ENCODE measurements at regions not wholly inside any gene's neighbourhood (a gene's known extent, or its start where the extent isn't known, plus 50 kb on each side); places are given as distances from the start of the nearest gene placed in this dataset.

GRCh38 chr18:28846958-28847357 lies 670.0 kb upstream of the CDH2 start:
- H3K4me1 ChIP-seq (ENCODE audit: control insufficient read depth, extremely low read depth, insufficient read depth, low read length), result no peaks in the 10 kb centered on the region
- DNase-seq (ENCODE audit: low read depth, low spot score), result no peak
- TF ChIP-seq EZH2 (IDR thresholded peaks at IDR 0.05; ENCODE audit: low read length), result no peak
- TF ChIP-seq, protein P1, sequence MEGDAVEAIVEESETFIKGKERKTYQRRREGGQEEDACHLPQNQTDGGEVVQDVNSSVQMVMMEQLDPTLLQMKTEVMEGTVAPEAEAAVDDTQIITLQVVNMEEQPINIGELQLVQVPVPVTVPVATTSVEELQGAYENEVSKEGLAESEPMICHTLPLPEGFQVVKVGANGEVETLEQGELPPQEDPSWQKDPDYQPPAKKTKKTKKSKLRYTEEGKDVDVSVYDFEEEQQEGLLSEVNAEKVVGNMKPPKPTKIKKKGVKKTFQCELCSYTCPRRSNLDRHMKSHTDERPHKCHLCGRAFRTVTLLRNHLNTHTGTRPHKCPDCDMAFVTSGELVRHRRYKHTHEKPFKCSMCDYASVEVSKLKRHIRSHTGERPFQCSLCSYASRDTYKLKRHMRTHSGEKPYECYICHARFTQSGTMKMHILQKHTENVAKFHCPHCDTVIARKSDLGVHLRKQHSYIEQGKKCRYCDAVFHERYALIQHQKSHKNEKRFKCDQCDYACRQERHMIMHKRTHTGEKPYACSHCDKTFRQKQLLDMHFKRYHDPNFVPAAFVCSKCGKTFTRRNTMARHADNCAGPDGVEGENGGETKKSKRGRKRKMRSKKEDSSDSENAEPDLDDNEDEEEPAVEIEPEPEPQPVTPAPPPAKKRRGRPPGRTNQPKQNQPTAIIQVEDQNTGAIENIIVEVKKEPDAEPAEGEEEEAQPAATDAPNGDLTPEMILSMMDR (optimal IDR thresholded peaks at IDR 0.05 in 1 of 3, IDR thresholded peaks at IDR 0.05 in 1 of 3, conservative IDR thresholded peaks at IDR 0.05 in 1 of 3; ENCODE audit: extremely low read depth in 1 of 3, insufficient read depth in 2 of 3, low read length in 3 of 3), result no peak
- H3K9ac ChIP-seq (ENCODE audit: control insufficient read depth, extremely low read depth, insufficient read depth, low read length), result no peak overlapping the region
- H3K4me3 ChIP-seq (ENCODE audit: control insufficient read depth in 2 of 3, extremely low read depth in 1 of 3, insufficient read depth in 2 of 3, low read depth in 1 of 3, low read length in 3 of 3), result no peak overlapping the region
- FAIRE-seq, result no peak
- no peaks in the 10 kb centered on the region for H3K79me2 ChIP-seq (ENCODE audit: control insufficient read depth, insufficient read depth, low read length)
- dilution Hi-C loops (cut with MboI; ENCODE audit: extremely low pct_ligation_motif_present, low sequenced_read_pairs), result no loop called here
- H3K27me3 ChIP-seq (ENCODE audit: control insufficient read depth, extremely low read depth, insufficient read depth, low read length), result no peaks in the 10 kb centered on the region
- no peaks in the 10 kb centered on the region for H3K9me1 ChIP-seq (ENCODE audit: control insufficient read depth, extremely low read depth, insufficient read depth, low read length)
- H4K20me1 ChIP-seq (ENCODE audit: control insufficient read depth, extremely low read depth, insufficient read depth, low read length), result no peaks in the 10 kb centered on the region
- no peak overlapping the region for H2AFZ ChIP-seq (ENCODE audit: control insufficient read depth, low read length)
- H3K36me3 ChIP-seq (ENCODE audit: control insufficient read depth in 2 of 2, extremely low read depth in 1 of 2, insufficient read depth in 2 of 2, low read length in 2 of 2), result no peaks in the 10 kb centered on the region
- no peak overlapping the region for H3K4me2 ChIP-seq (ENCODE audit: control insufficient read depth, extremely low read depth, insufficient read depth, low read depth, low read length)
- H3K27ac ChIP-seq (ENCODE audit: control insufficient read depth, insufficient read depth, low read length), result no peak overlapping the region
- H3K9me3 ChIP-seq (ENCODE audit: control insufficient read depth, low read depth, low read length), result no peaks in the 10 kb centered on the region

DNA sequence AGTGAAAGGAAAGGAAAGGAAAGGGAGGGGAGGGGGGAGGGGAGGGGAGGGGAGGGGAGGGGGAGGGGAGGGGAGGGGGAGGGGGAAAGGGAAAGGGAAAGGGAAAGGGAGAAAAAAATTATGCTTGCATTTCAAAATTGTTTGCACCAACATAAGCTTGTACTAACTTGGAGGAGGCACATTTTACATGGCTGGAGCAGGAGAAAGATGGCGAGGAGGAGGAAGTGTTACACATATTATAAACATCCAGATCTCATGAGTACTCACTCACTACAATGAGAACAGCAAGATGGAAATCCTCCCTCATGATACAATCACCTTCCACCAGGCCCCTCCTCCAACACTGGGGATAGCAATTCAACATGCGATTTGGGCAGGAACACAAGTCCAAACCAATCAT lies 660.2 kb upstream of the CDH2 start:
- Histone ChIP-seq H3K4me3 (ENCODE audit: control insufficient read depth in 2 of 3, extremely low read depth in 1 of 3, insufficient read depth in 2 of 3, low read depth in 1 of 3, low read length in 3 of 3) (no peak overlapping the region), H4K20me1 (ENCODE audit: control insufficient read depth, extremely low read depth, insufficient read depth, low read length) (no peaks in the 10 kb centered on the region), H3K4me2 (ENCODE audit: control insufficient read depth, extremely low read depth, insufficient read depth, low read depth, low read length) (no peak overlapping the region), H3K27me3 (ENCODE audit: control insufficient read depth, extremely low read depth, insufficient read depth, low read length) (no peaks in the 10 kb centered on the region), H3K4me1 (ENCODE audit: control insufficient read depth, extremely low read depth, insufficient read depth, low read length) (no peaks in the 10 kb centered on the region), H3K9ac (ENCODE audit: control insufficient read depth, extremely low read depth, insufficient read depth, low read length) (no peak overlapping the region), H3K9me3 (ENCODE audit: control insufficient read depth, low read depth, low read length) (no peaks in the 10 kb centered on the region), H2AFZ (ENCODE audit: control insufficient read depth, low read length) (no peak overlapping the region), H3K27ac (ENCODE audit: control insufficient read depth, insufficient read depth, low read length) (no peak overlapping the region), H3K36me3 (ENCODE audit: control insufficient read depth in 2 of 2, extremely low read depth in 1 of 2, insufficient read depth in 2 of 2, low read length in 2 of 2) (no peaks in the 10 kb centered on the region), H3K79me2 (ENCODE audit: control insufficient read depth, insufficient read depth, low read length) (no peaks in the 10 kb centered on the region), H3K9me1 (ENCODE audit: control insufficient read depth, extremely low read depth, insufficient read depth, low read length) (no peaks in the 10 kb centered on the region)
- dilution Hi-C loops (cut with MboI; ENCODE audit: extremely low pct_ligation_motif_present, low sequenced_read_pairs), result no loop called here
- FAIRE-seq, result no peak
- DNase-seq (ENCODE audit: low read depth, low spot score), result no peak
- TF ChIP-seq EZH2 (IDR thresholded peaks at IDR 0.05; ENCODE audit: low read length), result no peak
- TF ChIP-seq, protein P1 (optimal IDR thresholded peaks at IDR 0.05 in 1 of 3, IDR thresholded peaks at IDR 0.05 in 1 of 3, conservative IDR thresholded peaks at IDR 0.05 in 1 of 3; ENCODE audit: extremely low read depth in 1 of 3, insufficient read depth in 2 of 3, low read length in 3 of 3), result no peak

All from keratinocyte (primary cell).